BJ (cell line): ENCODE measurements at regions not wholly inside any gene's neighbourhood (a gene's known extent, or its start where the extent isn't known, plus 50 kb on each side); places are given as distances from the start of the nearest gene placed in this dataset.

Experiments
- CTCF ChIA-PET: fragments of 350-600 bp; formaldehyde crosslinking; extraction: SDS; loops from one replicate; lab custom pipeline; 2021; ENCODE audit warnings: antibody characterized with exemption, inconsistent platforms; lab: Yijun Ruan, JAX
- POLR2A ChIA-PET: fragments of 300-600 bp; sonication (Branson Sonifier 250); formaldehyde crosslinking; extraction: SDS; loops from one replicate; lab custom pipeline; 2021; ENCODE audit warnings: antibody characterized with exemption; lab: Charles Lee
- DNase-seq: peaks from one replicate; pipeline ENCODE4 v3.0.0-alpha.2; 2011; ENCODE audit warnings: low read depth
- H3K27me3 ChIP-seq: 2 replicates; pipeline ENCODE4 v1.6.0; 2011; ENCODE audit warnings: low read length; ENCODE audit not compliant: control insufficient read depth, insufficient read depth
- H3K36me3 ChIP-seq: 2 replicates; pipeline ENCODE4 v1.5.1; 2011; ENCODE audit warnings: low read length; ENCODE audit not compliant: control insufficient read depth, insufficient read depth
- H3K4me3 ChIP-seq: 2 replicates; pipeline ENCODE4 v1.5.1; 2011; ENCODE audit warnings: low read depth, mild to moderate bottlenecking, control low read depth, low read length
- TF ChIP-seq, protein P1 (sequence below): IDR thresholded peaks from 2 replicates; pipeline ENCODE4 v1.5.1; 2011; ENCODE audit warnings: low read depth, mild to moderate bottlenecking, control low read depth, inconsistent platforms, low read length, moderate library complexity; ENCODE audit not compliant: insufficient read depth

DNA sequence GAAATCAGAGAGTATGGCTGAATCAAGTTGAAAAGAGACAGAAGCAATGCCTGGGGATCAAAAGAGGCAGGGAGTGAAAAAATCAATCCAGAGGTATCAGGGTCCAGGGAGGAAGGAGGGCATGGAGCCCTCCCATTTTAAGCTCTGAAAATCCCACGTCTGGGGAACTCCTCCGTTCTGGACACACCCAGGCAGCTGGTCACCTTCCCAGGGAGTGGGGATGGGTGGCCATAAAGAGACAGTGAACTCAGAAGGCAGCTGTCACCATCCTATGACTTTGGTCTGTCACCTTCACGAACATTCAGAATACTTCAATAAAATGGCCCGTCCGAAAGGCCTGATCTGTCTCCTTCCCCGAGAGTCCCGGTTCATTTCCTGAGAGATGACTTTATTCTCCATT is 71.6 kb downstream of the MAP1LC3B2 start:
- Histone ChIP-seq H3K36me3 (no peaks in the 10 kb centered on the region), H3K4me3 (no peak overlapping the region), H3K27me3 (peaks cover 12% of the 10 kb centered on the region)
- no peak for DNase-seq
- TF ChIP-seq, protein P1, sequence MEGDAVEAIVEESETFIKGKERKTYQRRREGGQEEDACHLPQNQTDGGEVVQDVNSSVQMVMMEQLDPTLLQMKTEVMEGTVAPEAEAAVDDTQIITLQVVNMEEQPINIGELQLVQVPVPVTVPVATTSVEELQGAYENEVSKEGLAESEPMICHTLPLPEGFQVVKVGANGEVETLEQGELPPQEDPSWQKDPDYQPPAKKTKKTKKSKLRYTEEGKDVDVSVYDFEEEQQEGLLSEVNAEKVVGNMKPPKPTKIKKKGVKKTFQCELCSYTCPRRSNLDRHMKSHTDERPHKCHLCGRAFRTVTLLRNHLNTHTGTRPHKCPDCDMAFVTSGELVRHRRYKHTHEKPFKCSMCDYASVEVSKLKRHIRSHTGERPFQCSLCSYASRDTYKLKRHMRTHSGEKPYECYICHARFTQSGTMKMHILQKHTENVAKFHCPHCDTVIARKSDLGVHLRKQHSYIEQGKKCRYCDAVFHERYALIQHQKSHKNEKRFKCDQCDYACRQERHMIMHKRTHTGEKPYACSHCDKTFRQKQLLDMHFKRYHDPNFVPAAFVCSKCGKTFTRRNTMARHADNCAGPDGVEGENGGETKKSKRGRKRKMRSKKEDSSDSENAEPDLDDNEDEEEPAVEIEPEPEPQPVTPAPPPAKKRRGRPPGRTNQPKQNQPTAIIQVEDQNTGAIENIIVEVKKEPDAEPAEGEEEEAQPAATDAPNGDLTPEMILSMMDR = no peak
- POLR2A ChIA-PET = no interaction called here
- CTCF ChIA-PET = interaction anchor here (0.6 kb wide), 1 partner anchor 509 kb away, joined by 3 read pairs; no protein-coding TSS in a partner anchor

DNA sequence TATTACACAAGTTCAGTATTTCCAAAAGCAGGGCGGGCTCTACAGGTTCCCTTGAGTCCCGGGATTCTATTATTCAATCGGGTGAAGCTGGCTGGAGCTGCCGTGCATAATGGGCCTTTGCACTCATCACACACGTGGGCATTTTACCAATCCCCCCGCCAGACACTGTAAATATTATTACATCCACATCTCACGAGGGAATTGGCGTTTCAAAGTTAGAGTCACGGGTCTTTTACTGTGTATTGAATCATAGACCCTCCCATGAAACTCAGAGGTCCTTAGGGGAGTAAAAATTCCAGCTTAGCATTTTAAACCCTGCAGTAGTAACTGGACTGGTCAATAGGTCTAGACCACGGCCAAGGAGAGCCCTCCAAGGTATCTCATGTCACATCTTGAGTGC is 70.3 kb downstream of the MAP1LC3B2 start:
- peaks cover 12% of the 10 kb centered on the region for H3K27me3 ChIP-seq
- TF ChIP-seq, protein P1 = no peak
- POLR2A ChIA-PET = no interaction called here
- no peaks in the 10 kb centered on the region for H3K36me3 ChIP-seq
- no peak overlapping the region for H3K4me3 ChIP-seq
- CTCF ChIA-PET = no interaction called here
- DNase-seq = no peak

DNA sequence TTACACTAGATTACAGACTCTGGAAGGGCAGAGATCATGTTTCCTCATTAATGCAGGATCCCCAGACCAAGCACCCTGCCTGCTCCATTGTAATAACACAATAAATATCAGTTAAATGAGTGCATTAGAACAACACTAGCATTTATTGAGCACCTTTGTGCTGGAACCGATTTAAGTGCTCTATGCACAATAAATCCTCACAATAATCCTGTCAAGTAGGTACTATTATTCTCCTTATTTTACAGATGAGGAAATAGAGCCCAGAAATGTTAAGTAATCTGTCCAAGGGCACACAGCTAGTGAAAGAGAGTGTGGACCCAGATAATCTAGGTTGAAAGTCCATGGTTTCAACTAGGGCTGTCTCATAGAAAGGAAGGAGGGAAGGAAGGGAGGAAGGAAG is 69.8 kb downstream of the MAP1LC3B2 start:
- H3K4me3 ChIP-seq = no peak overlapping the region
- DNase-seq = no peak
- POLR2A ChIA-PET = no interaction called here
- peaks cover 11% of the 10 kb centered on the region for H3K27me3 ChIP-seq
- CTCF ChIA-PET = no interaction called here
- H3K36me3 ChIP-seq = no peaks in the 10 kb centered on the region
- TF ChIP-seq, protein P1 = no peak

DNA sequence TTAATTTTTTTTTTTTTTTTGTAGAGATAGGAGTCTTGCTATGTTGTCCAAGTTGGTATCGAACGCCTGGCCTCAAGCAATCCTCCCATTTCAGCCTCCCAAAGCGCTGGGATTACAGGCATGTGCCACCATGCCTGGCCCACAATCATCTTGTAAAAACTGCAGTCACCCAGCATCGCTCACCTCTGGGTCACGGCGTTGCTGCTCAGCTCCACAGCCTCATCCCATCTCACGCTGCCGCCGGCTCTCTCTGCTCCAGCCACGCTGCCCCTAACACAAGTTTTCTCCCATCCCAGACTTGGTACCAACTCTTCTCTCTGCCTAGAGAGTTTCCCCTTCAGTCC is 69.2 kb downstream of the MAP1LC3B2 start:
- no peak for DNase-seq
- CTCF ChIA-PET = no interaction called here
- POLR2A ChIA-PET = interaction anchor here (0.5 kb wide), 1 partner anchor 352 kb away, joined by 3 read pairs; no protein-coding TSS in a partner anchor
- no peaks in the 10 kb centered on the region for H3K36me3 ChIP-seq
- H3K4me3 ChIP-seq = no peak overlapping the region
- H3K27me3 ChIP-seq = peaks cover 10% of the 10 kb centered on the region
- TF ChIP-seq, protein P1 = no peak
